CD4-positive, alpha-beta T cell treated with Interleukin-6 at 100 ng/mL for 8 hours (primary cell): ENCODE measurements at regions not wholly inside any gene's neighbourhood (a gene's known extent, or its start where the extent isn't known, plus 50 kb on each side); places are given as distances from the start of the nearest gene placed in this dataset.
"Not testable (repeated sequence)": the region's sequence is repeated elsewhere in the genome, so short reads cannot be mapped to it uniquely, and the experiment has no call there.

Experiments
- DNase-seq: peaks from one replicate; pipeline ENCODE4 v3.0.0-alpha.2; 2020; ENCODE audit warnings: mixed read lengths, low spot score

GRCh38 chr3:20325563-20325962 is 139.6 kb upstream of the SGO1 start:
- no peak for DNase-seq

- DNase-seq, result no peak
Measured at GRCh38 chr3:20324664-20325478, 138.9 kb upstream of the SGO1 start.

DNA sequence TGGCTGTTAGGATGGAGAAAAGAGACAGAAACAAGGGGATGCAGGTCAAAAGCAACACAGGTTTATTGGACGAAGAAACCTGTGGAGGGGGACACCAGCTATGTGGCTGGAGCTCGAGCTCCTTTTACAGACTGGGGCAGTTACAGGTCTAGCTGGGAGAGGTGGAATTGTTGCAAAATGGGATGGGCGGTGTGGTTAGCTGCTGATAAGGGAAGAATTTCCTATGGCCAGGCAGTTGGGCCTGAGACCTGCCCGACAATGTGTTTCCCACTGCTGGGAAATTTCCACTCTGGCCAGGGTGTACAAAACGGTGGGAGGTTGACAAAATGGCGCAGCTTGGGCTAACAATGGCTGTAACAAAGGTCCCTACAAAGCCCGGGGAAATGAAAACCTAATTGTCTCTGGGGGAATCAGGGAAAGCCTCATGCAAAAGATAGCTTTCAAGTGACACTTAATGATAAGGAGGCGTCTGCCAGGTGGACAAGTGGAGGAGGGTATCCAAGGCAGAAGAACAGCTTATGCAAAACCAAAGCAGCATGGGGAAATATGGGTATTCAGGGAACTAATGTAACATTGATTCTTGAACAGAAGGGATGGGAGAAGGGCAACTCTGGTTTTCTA is 137.4 kb upstream of the SGO1 start:
- DNase-seq, result no peak

DNA sequence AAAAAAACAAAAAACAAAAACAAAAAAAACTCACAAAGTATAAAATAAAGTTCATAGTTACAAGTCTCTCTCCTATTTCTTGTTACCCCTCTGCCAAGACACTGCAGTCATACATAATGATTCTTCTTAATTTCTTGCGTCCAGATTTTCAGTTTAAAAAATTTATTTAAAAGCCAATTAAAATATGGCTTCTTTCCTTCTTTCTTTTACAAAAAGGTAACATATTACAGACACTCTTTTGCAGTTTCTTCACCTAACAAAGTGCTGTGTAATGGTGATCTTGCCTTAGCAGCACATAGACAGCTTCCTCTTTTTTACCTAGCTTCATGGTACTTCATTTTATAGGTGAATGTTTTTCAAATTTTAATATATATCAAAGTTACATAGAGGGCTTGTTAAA is 136.1 kb upstream of the SGO1 start:
- DNase-seq, result no peak

- no peak for DNase-seq
Measured at GRCh38 chr3:20321391-20322047, 135.5 kb upstream of the SGO1 start.

- no peak for DNase-seq
Measured at GRCh38 chr3:20320489-20320888, 134.5 kb upstream of the SGO1 start.

- DNase-seq, result no peak
Measured at GRCh38 chr3:20319551-20319950, 133.5 kb upstream of the SGO1 start.

DNA sequence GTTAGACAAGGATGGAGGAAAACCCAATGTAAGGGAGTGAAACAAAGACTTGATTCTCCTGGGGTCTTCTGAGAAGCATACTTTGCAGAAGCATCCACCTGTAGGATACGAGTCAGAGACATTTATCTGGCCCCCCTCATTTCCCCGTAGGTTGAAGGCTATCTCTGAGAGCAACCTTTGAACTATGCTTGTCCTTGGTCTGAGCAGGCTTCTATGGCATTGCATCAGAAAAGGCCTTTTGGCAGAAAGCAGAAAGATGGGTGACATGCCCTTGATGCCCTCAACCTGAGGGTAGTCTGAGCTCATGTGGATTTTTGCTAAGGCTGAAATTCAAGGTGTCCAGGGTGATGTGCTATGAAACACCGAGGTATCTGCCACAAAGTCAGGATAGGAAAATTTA is 131.6 kb upstream of the SGO1 start:
- DNase-seq, result no peak

- no peak for DNase-seq
Measured at GRCh38 chr3:20316238-20316637, 130.2 kb upstream of the SGO1 start.

DNA sequence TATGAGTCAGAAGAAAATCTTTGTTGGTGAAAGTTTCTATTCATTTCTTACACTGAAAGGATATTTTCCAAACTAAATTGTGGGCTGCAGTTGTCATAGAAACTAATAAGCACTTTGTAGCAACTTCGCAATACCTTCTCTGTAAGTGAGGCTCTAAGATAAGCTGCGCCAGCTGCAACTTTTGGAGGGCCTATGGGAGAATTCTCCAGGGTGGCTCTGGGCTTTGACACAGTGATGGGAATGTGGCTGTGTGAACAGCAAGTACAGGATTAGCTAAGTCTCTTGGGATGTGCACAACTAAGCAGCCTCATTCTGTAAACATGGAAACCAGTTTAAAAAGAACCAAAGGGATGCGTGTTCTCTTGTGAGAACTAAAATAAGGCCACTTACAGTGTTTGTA is 124.6 kb upstream of the SGO1 start:
- DNase-seq, result no peak

DNA sequence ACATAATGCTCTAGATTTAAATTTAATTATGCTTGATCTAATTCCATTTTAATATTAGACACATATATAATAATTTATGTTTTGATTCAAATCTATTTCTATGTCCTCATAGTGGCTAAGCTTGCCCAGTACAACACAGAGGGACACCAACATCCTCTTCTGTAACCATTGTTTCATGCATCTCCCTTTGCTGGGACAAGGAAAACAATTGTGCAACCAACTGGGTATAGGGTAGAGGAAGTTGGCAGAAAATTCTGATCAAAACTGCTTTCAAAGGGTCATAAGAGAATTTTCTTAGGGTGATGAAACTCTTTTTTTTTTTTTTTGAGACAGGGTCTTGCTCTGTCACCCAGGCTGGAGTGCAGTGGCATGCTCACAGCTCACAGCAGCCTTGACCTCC is 121.4 kb upstream of the SGO1 start:
- no peak for DNase-seq

DNA sequence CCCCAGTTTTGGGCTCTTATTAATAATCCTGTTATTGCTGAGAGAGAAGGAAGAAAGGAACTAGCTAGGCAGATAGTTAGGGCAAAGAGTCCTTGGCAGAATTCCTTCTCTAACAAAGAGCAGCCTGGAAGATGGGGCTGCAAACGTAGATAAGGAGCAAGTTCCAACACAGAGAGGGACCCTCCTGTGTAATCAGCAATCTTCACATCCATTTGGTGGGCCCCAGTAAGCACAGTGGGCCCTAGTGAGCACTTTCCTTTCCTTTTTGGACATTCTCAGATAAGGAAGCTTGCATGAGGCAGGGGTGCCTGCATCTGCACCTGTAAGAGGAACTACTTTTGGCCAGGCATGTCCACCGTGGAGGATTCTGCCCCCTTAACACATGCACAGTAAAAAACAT is 119.6 kb upstream of the SGO1 start:
- DNase-seq, result no peak

GRCh38 chr3:20302766-20303165 is 116.8 kb upstream of the SGO1 start:
- no peak for DNase-seq

GRCh38 chr3:20288050-20288449 is 102.0 kb upstream of the SGO1 start:
- no peak for DNase-seq

DNA sequence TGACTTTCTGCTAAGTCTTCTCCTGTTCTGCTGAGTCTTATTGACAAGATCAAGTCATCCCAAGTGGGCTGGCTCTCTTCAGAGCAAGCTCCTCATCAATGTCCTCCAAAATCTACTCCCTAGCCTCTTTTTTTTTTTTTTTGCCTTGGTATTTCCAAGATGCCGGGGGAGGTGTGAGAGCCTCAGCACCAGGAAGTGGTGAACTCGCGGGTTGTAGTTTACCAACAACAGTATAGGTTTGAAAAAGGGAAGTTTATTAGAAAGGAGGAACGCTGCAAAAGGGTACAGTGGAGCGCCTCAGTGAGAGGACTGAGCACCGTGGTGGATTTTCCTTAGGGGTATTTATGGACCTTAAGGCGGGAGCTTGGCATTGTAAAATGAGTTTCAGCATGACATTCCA is 94.3 kb upstream of the SGO1 start:
- no peak for DNase-seq

- DNase-seq, result not testable (repeated sequence)
Measured at GRCh38 chr3:20265977-20266376, 80.0 kb upstream of the SGO1 start.

- DNase-seq, result no peak
Measured at GRCh38 chr3:20264900-20265567, 79.0 kb upstream of the SGO1 start.

DNA sequence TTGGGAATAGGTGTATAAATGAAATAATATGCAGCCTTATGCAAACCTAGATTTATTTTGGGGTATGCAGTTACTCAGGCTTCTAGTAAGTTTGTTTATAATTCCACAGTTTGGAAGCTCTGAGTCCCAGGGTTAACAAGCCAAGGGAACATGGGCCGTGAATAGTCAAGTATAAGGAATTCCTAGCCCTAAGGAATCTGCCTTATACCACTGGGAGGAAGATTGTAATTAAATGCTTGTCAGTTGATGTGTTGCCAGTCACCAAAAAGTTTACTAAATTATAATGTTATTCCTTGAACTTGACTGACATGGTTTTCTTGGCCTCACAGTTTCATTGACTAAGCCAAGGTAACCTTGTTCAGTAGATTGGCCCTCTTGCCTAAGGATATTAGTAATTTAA is 72.4 kb upstream of the SGO1 start:
- DNase-seq, result no peak

GRCh38 chr3:20256144-20256543 is 70.1 kb upstream of the SGO1 start:
- DNase-seq, result no peak

GRCh38 chr3:20254268-20255117 is 68.5 kb upstream of the SGO1 start:
- no peak for DNase-seq

DNA sequence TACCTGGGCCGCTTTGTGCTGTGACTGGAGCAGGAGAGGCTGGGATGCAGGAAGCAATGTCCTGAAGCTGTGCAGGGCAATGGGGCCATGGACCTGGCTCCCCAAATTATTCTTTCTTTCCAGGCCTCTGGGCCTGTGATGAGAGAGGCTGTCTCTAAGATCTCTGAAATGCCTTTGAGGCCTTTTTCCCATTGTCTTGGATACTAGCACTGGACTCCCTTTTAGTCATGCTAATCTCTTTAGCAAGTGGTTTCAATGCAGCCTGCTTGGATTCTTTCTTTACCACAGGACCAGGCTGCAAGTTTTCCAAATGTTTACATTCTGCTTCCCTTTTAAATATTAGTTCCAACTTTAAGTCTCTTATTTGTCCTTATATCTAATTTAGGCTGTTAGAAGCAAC is 64.8 kb upstream of the SGO1 start:
- no peak for DNase-seq

- DNase-seq, result no peak
Measured at GRCh38 chr3:20250314-20250713, 64.3 kb upstream of the SGO1 start.
